H1 (cell line): ENCODE measurements at regions not wholly inside any gene's neighbourhood (a gene's known extent, or its start where the extent isn't known, plus 50 kb on each side); places are given as distances from the start of the nearest gene placed in this dataset.

Source experiments
- CREB1 ChIP-seq: IDR thresholded peaks from 2 replicates; pipeline ENCODE4 v1.6.1; 2012; ENCODE audit warnings: inconsistent platforms
- CTCF ChIP-seq, 3 experiments: IDR thresholded peaks; 1 replicate in 2 of 3; 2 replicates in 1 of 3; pipeline versions ENCODE4 v1.5.1 to v1.6.1; 2011; ENCODE audit warnings: low read length in 3 of 3, mild to moderate bottlenecking in 3 of 3, inconsistent platforms in 2 of 3, low read depth in 1 of 3, moderate library complexity in 1 of 3; ENCODE audit not compliant: insufficient read depth in 1 of 3; ENCODE audit errors: control extremely low read depth in 1 of 3
- EP300 ChIP-seq, 2 experiments: IDR thresholded peaks; 1 replicate in 1 of 2; 2 replicates in 1 of 2; pipeline ENCODE4 v1.6.1; 2011 to 2012; ENCODE audit warnings: low read depth in 2 of 2, low read length in 2 of 2, mild to moderate bottlenecking in 2 of 2, borderline replicate concordance in 1 of 2, inconsistent platforms in 1 of 2, moderate library complexity in 1 of 2
- GABPA ChIP-seq: IDR thresholded peaks from 2 replicates; pipeline ENCODE4 v1.6.1; 2011; ENCODE audit warnings: mild to moderate bottlenecking, low read length, moderate library complexity, borderline replicate concordance; ENCODE audit not compliant: insufficient read depth
- JUN ChIP-seq: IDR thresholded peaks from 2 replicates; pipeline ENCODE4 v1.6.1; 2011; ENCODE audit warnings: low read depth, mild to moderate bottlenecking, improper control_type of control experiment, low read length
- JUND ChIP-seq: IDR thresholded peaks from 2 replicates; pipeline ENCODE4 v1.6.1; 2011; ENCODE audit warnings: mild to moderate bottlenecking, improper control_type of control experiment, low read length
- KDM1A ChIP-seq: fragments of 200-600, 300-600 bp; sonication (generic); IDR thresholded peaks from 2 replicates; pipeline ENCODE4 v1.7.1; 2016; ENCODE audit warnings: mild to moderate bottlenecking, low read length, borderline replicate concordance
- MAX ChIP-seq: IDR thresholded peaks from 2 replicates; pipeline ENCODE4 v1.6.1; 2012; ENCODE audit warnings: inconsistent platforms
- POLR2A ChIP-seq, 2 experiments: IDR thresholded peaks; 1 replicate in 1 of 2; 2 replicates in 1 of 2; pipeline ENCODE4 v1.6.1; 2011; ENCODE audit warnings: low read depth in 2 of 2, low read length in 2 of 2, mild to moderate bottlenecking in 2 of 2; ENCODE audit errors: control extremely low read depth in 1 of 2
- POLR2AphosphoS5 ChIP-seq: IDR thresholded peaks from 2 replicates; pipeline ENCODE4 v1.6.1; 2011; ENCODE audit warnings: low read depth, low read length
- TEAD4 ChIP-seq: IDR thresholded peaks from 2 replicates; pipeline ENCODE4 v1.6.1; 2012; ENCODE audit warnings: low read depth, low read length, inconsistent platforms, mixed read lengths
- YY1 ChIP-seq: IDR thresholded peaks from 2 replicates; pipeline ENCODE4 v1.6.1; 2011; ENCODE audit warnings: low read depth, mild to moderate bottlenecking, low read length
- TF ChIP-seq, protein P1 (sequence below): IDR thresholded peaks from 2 replicates; pipeline ENCODE4 v1.6.1; 2011; ENCODE audit warnings: low read length, improper control_type of control experiment

- no peak for TF ChIP-seq CTCF (IDR thresholded peaks at IDR 0.05; ENCODE audit: control extremely low read depth in 1 of 3, insufficient read depth in 1 of 3, low read depth in 1 of 3, low read length in 3 of 3)
- TF ChIP-seq POLR2A (IDR thresholded peaks at IDR 0.05; ENCODE audit: control extremely low read depth in 1 of 2, low read depth in 2 of 2, low read length in 2 of 2): no peak
- no peak for TF ChIP-seq YY1
- TF ChIP-seq GABPA: no peak
- no peak for TF ChIP-seq JUND
- no peak for TF ChIP-seq KDM1A
- TF ChIP-seq, protein P1, sequence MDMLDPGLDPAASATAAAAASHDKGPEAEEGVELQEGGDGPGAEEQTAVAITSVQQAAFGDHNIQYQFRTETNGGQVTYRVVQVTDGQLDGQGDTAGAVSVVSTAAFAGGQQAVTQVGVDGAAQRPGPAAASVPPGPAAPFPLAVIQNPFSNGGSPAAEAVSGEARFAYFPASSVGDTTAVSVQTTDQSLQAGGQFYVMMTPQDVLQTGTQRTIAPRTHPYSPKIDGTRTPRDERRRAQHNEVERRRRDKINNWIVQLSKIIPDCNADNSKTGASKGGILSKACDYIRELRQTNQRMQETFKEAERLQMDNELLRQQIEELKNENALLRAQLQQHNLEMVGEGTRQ: no peak
- no peak for TF ChIP-seq POLR2AphosphoS5
- no peak for TF ChIP-seq CREB1
- TF ChIP-seq MAX: no peak
- TF ChIP-seq EP300 (IDR thresholded peaks at IDR 0.05; ENCODE audit: borderline replicate concordance in 1 of 2, low read depth in 2 of 2, low read length in 2 of 2): no peak
- no peak for TF ChIP-seq JUN
- no peak for TF ChIP-seq TEAD4
Measured at GRCh38 chr2:10501980-10502802, 54.1 kb upstream of the ODC1 start.
